Liver (tissue), 8 donors: ENCODE measurements at regions not wholly inside any gene's neighbourhood (a gene's known extent, or its start where the extent isn't known, plus 50 kb on each side); places are given as distances from the start of the nearest gene placed in this dataset.

Experiments
- DNase-seq: peaks from one replicate; pipeline ENCODE4 v3.0.0-alpha.2; 2017; ENCODE audit warnings: low spot score
- H3K27ac ChIP-seq, 2 donors: one replicate each; pipeline ENCODE4 v1.7.0; 2013; ENCODE audit warnings: inconsistent platforms in 2 of 2, low read length in 2 of 2, control low read depth in 1 of 2, low read depth in 1 of 2, mild to moderate bottlenecking in 1 of 2
- H3K27me3 ChIP-seq, 4 donors: one replicate each; pipeline versions ENCODE4 v1.6.1 to v1.7.0; 2013; ENCODE audit warnings: low read length in 3 of 4, inconsistent platforms in 1 of 4, mild to moderate bottlenecking in 1 of 4, moderate library complexity in 1 of 4; ENCODE audit not compliant: control insufficient read depth in 4 of 4, insufficient read depth in 4 of 4
- H3K36me3 ChIP-seq, 4 donors: one replicate each; pipeline versions ENCODE4 v1.6.1 to v1.7.0; 2013; ENCODE audit warnings: low read length in 3 of 4, mild to moderate bottlenecking in 3 of 4, low read depth in 1 of 4, moderate library complexity in 1 of 4; ENCODE audit not compliant: control insufficient read depth in 4 of 4, insufficient read depth in 3 of 4
- H3K4me1 ChIP-seq, 4 donors: one replicate each; pipeline versions ENCODE4 v1.6.1 to v1.7.0; 2013; ENCODE audit warnings: low read length in 3 of 4, mild to moderate bottlenecking in 3 of 4, moderate library complexity in 1 of 4; ENCODE audit not compliant: control insufficient read depth in 4 of 4, insufficient read depth in 4 of 4
- H3K4me3 ChIP-seq, 3 donors: one replicate each; pipeline versions ENCODE4 v1.6.1 to v1.7.0; 2013; ENCODE audit warnings: low read length in 3 of 3, control low read depth in 1 of 3, low read depth in 1 of 3, mild to moderate bottlenecking in 1 of 3
- H3K9ac ChIP-seq, 2 donors: one replicate each; pipeline ENCODE4 v1.7.0; 2013; ENCODE audit warnings: low read length in 2 of 2, mild to moderate bottlenecking in 2 of 2, moderate library complexity in 2 of 2, control low read depth in 1 of 2, low read depth in 1 of 2
- H3K9me3 ChIP-seq, 4 donors: one replicate each; pipeline versions ENCODE4 v1.6.1 to v1.7.0; 2013; ENCODE audit warnings: low read length in 3 of 4; ENCODE audit not compliant: control insufficient read depth in 4 of 4
- FOXA1 ChIP-seq: IDR thresholded peaks from 2 replicates; pipeline ENCODE4 v1.6.1; 2016; ENCODE audit warnings: antibody characterized with exemption
- GABPA ChIP-seq, 2 donors: IDR thresholded peaks in 1 of 2; conservative IDR thresholded peaks in 1 of 2; 2 replicates each; pipeline ENCODE4 v1.6.1; 2016; ENCODE audit warnings: antibody characterized with exemption in 2 of 2, mild to moderate bottlenecking in 1 of 2, moderate library complexity in 1 of 2
- HNF4A ChIP-seq, 2 donors: conservative IDR thresholded peaks; 2 replicates each; pipeline ENCODE4 v1.6.1; 2016; ENCODE audit warnings: antibody characterized with exemption in 2 of 2, mild to moderate bottlenecking in 2 of 2
- JUND ChIP-seq, 2 donors: IDR thresholded peaks; 2 replicates each; pipeline ENCODE4 v1.6.1; 2016; ENCODE audit warnings: antibody characterized with exemption in 2 of 2
- MAX ChIP-seq: IDR thresholded peaks from 2 replicates; pipeline ENCODE4 v1.6.1; 2016; ENCODE audit warnings: antibody characterized with exemption
- NR2F2 ChIP-seq: IDR thresholded peaks from 2 replicates; pipeline ENCODE4 v1.6.1; 2016; ENCODE audit warnings: antibody characterized with exemption
- REST ChIP-seq: IDR thresholded peaks from 2 replicates; pipeline ENCODE4 v1.6.1; 2016; ENCODE audit warnings: antibody characterized with exemption, mild to moderate bottlenecking
- RXRA ChIP-seq, 2 donors: IDR thresholded peaks; 2 replicates each; pipeline ENCODE4 v1.6.1; 2017 to 2018; ENCODE audit warnings: antibody characterized with exemption in 2 of 2, mild to moderate bottlenecking in 1 of 2
- SP1 ChIP-seq: IDR thresholded peaks from 2 replicates; pipeline ENCODE4 v1.6.1; 2018; ENCODE audit warnings: antibody characterized with exemption, mild to moderate bottlenecking
- TAF1 ChIP-seq: conservative IDR thresholded peaks from 2 replicates; pipeline ENCODE4 v1.6.1; 2016; ENCODE audit warnings: antibody characterized with exemption, mild to moderate bottlenecking
- YY1 ChIP-seq: IDR thresholded peaks from 2 replicates; pipeline ENCODE4 v1.6.1; 2016; ENCODE audit warnings: antibody characterized with exemption, mild to moderate bottlenecking
- ZBTB33 ChIP-seq: IDR thresholded peaks from 2 replicates; pipeline ENCODE4 v1.6.1; 2016; ENCODE audit warnings: antibody characterized with exemption
- WGBS: extraction: QIAGEN DNeasy Blood & Tissue Kit; methylation state at CpG from one replicate; pipeline ENCODE4 v1.1.7; 2013; 5-methylcytosine and 5-hydroxymethylcytosine counted together
- TF ChIP-seq, protein P1 (sequence below): IDR thresholded peaks from 2 replicates; pipeline ENCODE4 v1.6.1; 2016; ENCODE audit warnings: antibody characterized with exemption
- TF ChIP-seq, protein P2 (sequence below): fragments of 150-350 bp; IDR thresholded peaks from 2 replicates; pipeline ENCODE4 v1.5.1; 2017; ENCODE audit warnings: improper control_type of control experiment, low read depth, low read length; ENCODE audit not compliant: missing input control
- donor health status: healthy.
- donor health status: healthy.
- donor health status: healthy.
- donor health status: healthy.
- donor health status: healthy.

GRCh38 chr2:192645811-192646598 is 451.3 kb upstream of the TMEFF2 start:
- no peak overlapping the region for H3K4me3 ChIP-seq
- H3K27ac ChIP-seq: no peak overlapping the region
- H3K9me3 ChIP-seq: no peaks in the 10 kb centered on the region
- 77% methylated on average over 6 of the region's 6 CpGs for WGBS
- no peaks in the 10 kb centered on the region for H3K4me1 ChIP-seq
- no peaks in the 10 kb centered on the region for H3K36me3 ChIP-seq
- no peak for TF ChIP-seq HNF4A (conservative IDR thresholded peaks at IDR 0.05)
- no peak for TF ChIP-seq ZBTB33
- TF ChIP-seq RXRA (IDR thresholded peaks at IDR 0.05): no peak
- TF ChIP-seq MAX: no peak
- TF ChIP-seq, protein P1, sequence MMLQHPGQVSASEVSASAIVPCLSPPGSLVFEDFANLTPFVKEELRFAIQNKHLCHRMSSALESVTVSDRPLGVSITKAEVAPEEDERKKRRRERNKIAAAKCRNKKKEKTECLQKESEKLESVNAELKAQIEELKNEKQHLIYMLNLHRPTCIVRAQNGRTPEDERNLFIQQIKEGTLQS: no peak
- TF ChIP-seq, protein P2, sequence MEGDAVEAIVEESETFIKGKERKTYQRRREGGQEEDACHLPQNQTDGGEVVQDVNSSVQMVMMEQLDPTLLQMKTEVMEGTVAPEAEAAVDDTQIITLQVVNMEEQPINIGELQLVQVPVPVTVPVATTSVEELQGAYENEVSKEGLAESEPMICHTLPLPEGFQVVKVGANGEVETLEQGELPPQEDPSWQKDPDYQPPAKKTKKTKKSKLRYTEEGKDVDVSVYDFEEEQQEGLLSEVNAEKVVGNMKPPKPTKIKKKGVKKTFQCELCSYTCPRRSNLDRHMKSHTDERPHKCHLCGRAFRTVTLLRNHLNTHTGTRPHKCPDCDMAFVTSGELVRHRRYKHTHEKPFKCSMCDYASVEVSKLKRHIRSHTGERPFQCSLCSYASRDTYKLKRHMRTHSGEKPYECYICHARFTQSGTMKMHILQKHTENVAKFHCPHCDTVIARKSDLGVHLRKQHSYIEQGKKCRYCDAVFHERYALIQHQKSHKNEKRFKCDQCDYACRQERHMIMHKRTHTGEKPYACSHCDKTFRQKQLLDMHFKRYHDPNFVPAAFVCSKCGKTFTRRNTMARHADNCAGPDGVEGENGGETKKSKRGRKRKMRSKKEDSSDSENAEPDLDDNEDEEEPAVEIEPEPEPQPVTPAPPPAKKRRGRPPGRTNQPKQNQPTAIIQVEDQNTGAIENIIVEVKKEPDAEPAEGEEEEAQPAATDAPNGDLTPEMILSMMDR: no peak
- TF ChIP-seq REST: no peak
- no peak for TF ChIP-seq SP1
- no peak for TF ChIP-seq TAF1
- no peak for TF ChIP-seq FOXA1
- no peak for TF ChIP-seq GABPA (IDR thresholded peaks at IDR 0.05 in 1 of 2, conservative IDR thresholded peaks at IDR 0.05 in 1 of 2)
- TF ChIP-seq JUND (IDR thresholded peaks at IDR 0.05): no peak
- H3K27me3 ChIP-seq: no peaks in the 10 kb centered on the region
- no peak for DNase-seq
- no peak overlapping the region for H3K9ac ChIP-seq

DNA sequence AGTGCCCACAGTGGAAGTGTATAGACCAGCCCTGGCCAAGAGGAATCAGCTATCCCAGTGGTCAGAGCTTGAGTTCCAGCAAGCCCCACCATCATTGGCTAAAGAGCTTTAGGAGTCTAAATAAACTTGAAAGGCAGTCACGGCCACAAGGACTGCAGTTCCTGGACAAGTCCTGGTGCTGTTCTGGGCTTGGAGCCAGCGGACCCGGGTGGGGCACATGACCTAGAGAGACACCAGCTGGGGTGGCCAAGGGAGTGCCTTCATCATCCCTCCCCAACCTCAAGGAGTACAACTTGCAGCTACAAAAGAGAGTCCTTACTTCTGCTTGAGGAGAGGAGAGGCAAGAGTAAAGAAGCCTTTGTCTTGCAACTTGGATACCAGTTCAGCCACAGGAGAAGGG is 439.8 kb upstream of the TMEFF2 start:
- H3K27ac ChIP-seq: no peak overlapping the region
- H3K4me3 ChIP-seq: no peak overlapping the region
- WGBS: 81% methylated on average over 3 of the region's 3 CpGs
- no peaks in the 10 kb centered on the region for H3K36me3 ChIP-seq
- no peaks in the 10 kb centered on the region for H3K9me3 ChIP-seq
- TF ChIP-seq YY1 (no peak), NR2F2 (no peak), RXRA (IDR thresholded peaks at IDR 0.05) (no peak), JUND (IDR thresholded peaks at IDR 0.05) (no peak), SP1 (no peak), MAX (no peak), TAF1 (no peak)
- TF ChIP-seq, protein P1: no peak
- TF ChIP-seq, protein P2: no peak
- no peak for DNase-seq
- H3K27me3 ChIP-seq: no peaks in the 10 kb centered on the region
- no peaks in the 10 kb centered on the region for H3K4me1 ChIP-seq
- H3K9ac ChIP-seq: no peak overlapping the region
